ENCODE measurements at regions not wholly inside any gene's neighbourhood (a gene's known extent, or its start where the extent isn't known, plus 50 kb on each side); places are given as distances from the start of the nearest gene placed in this dataset.
A peak's percentile ranks its signal among the peaks of the same experiment; 100 is the strongest.

DNA sequence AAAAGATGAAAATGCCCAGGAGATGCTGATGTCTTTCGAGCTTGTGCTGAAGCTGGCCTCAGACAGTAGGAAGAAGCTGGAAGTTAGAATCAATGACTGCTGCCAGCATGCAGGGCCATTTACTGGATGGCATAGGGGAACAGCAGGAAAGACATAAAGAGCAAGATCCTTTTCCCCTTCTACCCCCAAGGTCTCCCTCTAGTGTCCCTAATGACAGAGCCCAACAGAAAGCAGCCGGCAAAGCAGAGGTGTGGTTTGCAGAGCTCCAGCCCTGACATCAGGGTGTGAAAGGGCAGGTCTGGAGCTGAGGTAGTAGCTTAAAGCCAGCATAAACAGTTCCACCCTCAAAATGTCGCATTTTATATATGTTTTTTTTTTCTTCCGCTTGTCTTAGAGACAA, 1560.7 kb upstream of the TMEM132C start:
- Histone ChIP-seq H3K9me3 (replicated peaks) (no peaks in the 10 kb centered on the region), H3K4me1 (no peaks in the 10 kb centered on the region), H3K36me3 (no peaks in the 10 kb centered on the region), H3K27me3 (no peaks in the 10 kb centered on the region), H3K4me3 (no peak overlapping the region), H3K27ac (no peak overlapping the region)
- no peak for DNase-seq

GRCh38 chr12:126708492-126708896, 1558.5 kb upstream of the TMEM132C start:
- H3K4me1 ChIP-seq, result no peaks in the 10 kb centered on the region
- DNase-seq, result no peak
- no peaks in the 10 kb centered on the region for H3K36me3 ChIP-seq
- H3K4me3 ChIP-seq, result no peak overlapping the region
- no peaks in the 10 kb centered on the region for H3K27me3 ChIP-seq
- no peaks in the 10 kb centered on the region for H3K9me3 ChIP-seq (replicated peaks)
- no peak overlapping the region for H3K27ac ChIP-seq

- Histone ChIP-seq H3K27ac (no peak overlapping the region), H3K4me1 (no peaks in the 10 kb centered on the region), H3K36me3 (no peaks in the 10 kb centered on the region), H3K27me3 (no peaks in the 10 kb centered on the region), H3K9me3 (replicated peaks) (no peaks in the 10 kb centered on the region), H3K4me3 (no peak overlapping the region)
- DNase-seq, result no peak
Measured at GRCh38 chr12:126718365-126718764, 1548.6 kb upstream of the TMEM132C start.

- Histone ChIP-seq H3K27ac (no peak overlapping the region), H3K4me1 (no peaks in the 10 kb centered on the region), H3K9me3 (replicated peaks) (no peaks in the 10 kb centered on the region), H3K27me3 (no peaks in the 10 kb centered on the region), H3K4me3 (no peak overlapping the region), H3K36me3 (no peaks in the 10 kb centered on the region)
- no peak for DNase-seq
Measured at GRCh38 chr12:126719912-126720705, 1546.9 kb upstream of the TMEM132C start.

- Histone ChIP-seq H3K27ac (no peak overlapping the region), H3K4me1 (no peaks in the 10 kb centered on the region), H3K27me3 (no peaks in the 10 kb centered on the region), H3K9me3 (replicated peaks) (no peaks in the 10 kb centered on the region), H3K36me3 (no peaks in the 10 kb centered on the region), H3K4me3 (no peak overlapping the region)
- DNase-seq, result no peak
Measured at GRCh38 chr12:126726481-126727217, 1540.3 kb upstream of the TMEM132C start.

GRCh38 chr12:126727218-126728075, 1539.5 kb upstream of the TMEM132C start:
- Histone ChIP-seq H3K27me3 (no peaks in the 10 kb centered on the region), H3K4me3 (no peak overlapping the region), H3K27ac (no peak overlapping the region), H3K4me1 (no peaks in the 10 kb centered on the region), H3K36me3 (no peaks in the 10 kb centered on the region), H3K9me3 (replicated peaks) (no peaks in the 10 kb centered on the region)
- no peak for DNase-seq

- Histone ChIP-seq H3K36me3 (no peaks in the 10 kb centered on the region), H3K9me3 (replicated peaks) (no peaks in the 10 kb centered on the region), H3K4me3 (no peak overlapping the region), H3K4me1 (no peaks in the 10 kb centered on the region), H3K27me3 (no peaks in the 10 kb centered on the region), H3K27ac (no peak overlapping the region)
- no peak for DNase-seq
Measured at GRCh38 chr12:126734296-126734695, 1532.7 kb upstream of the TMEM132C start.

DNA sequence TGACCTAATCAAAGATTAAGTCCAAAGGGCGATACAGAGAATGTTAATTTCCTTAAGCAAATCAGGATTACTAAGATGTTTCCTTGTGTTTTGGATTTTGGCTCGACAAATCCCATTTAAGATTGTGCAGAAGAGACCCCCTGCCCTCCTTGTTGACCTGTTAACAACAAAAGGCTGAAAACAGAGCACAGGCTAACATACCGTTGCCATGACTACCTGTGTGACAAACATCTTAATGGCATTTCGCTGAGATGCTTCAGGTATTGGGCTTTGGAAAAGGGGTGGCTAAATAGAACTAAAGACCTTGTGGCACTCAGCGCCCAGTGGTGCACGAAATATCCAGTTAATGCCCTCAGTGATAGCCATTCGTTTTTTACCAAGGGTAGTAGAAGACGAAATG, 1532.3 kb upstream of the TMEM132C start:
- Histone ChIP-seq H3K4me3 (no peak overlapping the region), H3K27ac (no peak overlapping the region), H3K9me3 (replicated peaks) (no peaks in the 10 kb centered on the region), H3K4me1 (no peaks in the 10 kb centered on the region), H3K27me3 (no peaks in the 10 kb centered on the region), H3K36me3 (no peaks in the 10 kb centered on the region)
- no peak for DNase-seq

GRCh38 chr12:126741536-126742240, 1525.3 kb upstream of the TMEM132C start:
- Histone ChIP-seq H3K9me3 (replicated peaks) (no peaks in the 10 kb centered on the region), H3K27me3 (no peaks in the 10 kb centered on the region), H3K36me3 (no peaks in the 10 kb centered on the region), H3K4me1 (peaks cover 5% of the 10 kb centered on the region; the same call in 1 of the 2 replicates), H3K4me3 (no peak overlapping the region), H3K27ac (no peak overlapping the region)
- no peak for DNase-seq

GRCh38 chr12:126742241-126742641, 1524.7 kb upstream of the TMEM132C start:
- H3K4me3 ChIP-seq, result no peak overlapping the region
- no peaks in the 10 kb centered on the region for H3K27me3 ChIP-seq
- H3K36me3 ChIP-seq, result no peaks in the 10 kb centered on the region
- H3K9me3 ChIP-seq (replicated peaks), result no peaks in the 10 kb centered on the region
- no peak for DNase-seq
- H3K4me1 ChIP-seq, result peaks cover 5% of the 10 kb centered on the region; the same call in 1 of the 2 replicates
- no peak overlapping the region for H3K27ac ChIP-seq

DNA sequence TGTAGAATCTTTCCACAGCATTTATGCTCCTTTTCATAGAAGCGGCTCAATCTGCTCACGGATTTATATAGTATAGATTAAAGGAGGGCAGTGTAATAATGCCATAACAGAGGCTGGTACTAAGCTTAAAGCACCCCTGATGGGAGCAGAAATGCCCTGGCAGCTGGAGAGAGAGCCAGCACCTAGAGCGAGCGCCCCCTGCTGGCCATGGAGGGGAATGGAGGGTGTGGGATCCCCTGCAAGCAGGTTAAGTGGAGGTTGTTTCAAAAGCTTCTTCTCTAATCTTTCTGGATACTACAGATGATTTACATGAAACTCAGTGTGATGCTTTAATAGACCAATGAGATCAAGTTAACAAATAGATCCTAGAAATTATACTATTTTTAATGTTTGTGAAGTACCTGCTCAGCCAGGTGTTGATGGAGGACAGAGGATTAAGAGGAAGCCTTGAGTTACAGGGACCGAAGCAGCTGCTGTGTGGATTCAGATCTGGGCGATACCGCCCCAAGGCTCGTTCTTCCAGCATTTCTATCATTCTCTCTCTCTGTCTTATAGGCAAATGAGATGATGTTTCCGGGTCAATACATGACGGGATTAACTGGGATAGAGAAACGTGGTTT, 1519.3 kb upstream of the TMEM132C start:
- peaks cover 5% of the 10 kb centered on the region; the same call in 1 of the 2 replicates for H3K4me1 ChIP-seq
- no peak overlapping the region for H3K4me3 ChIP-seq
- no peaks in the 10 kb centered on the region for H3K27me3 ChIP-seq
- H3K9me3 ChIP-seq (replicated peaks), result no peaks in the 10 kb centered on the region
- peak; percentile 34 to 68 for DNase-seq
- H3K36me3 ChIP-seq, result no peaks in the 10 kb centered on the region
- no peak overlapping the region for H3K27ac ChIP-seq

DNA sequence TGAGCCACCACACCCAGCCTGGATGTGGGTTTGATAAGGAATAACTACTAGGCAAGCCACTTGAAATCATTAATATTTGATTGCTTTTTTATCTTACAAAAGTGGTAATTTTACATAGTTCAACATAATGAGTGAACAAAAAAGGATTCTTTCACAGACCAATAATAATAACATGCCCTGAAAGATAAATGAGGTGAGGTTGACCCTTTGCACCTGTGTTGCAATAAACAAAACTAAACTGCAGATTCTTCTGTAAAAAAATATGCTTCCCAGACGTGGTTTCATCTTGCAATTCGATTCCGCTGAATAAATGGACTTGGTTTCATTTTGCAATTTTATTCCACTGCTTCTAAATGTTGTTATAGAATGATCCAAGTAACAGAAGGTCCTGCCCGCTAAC, 1514.9 kb upstream of the TMEM132C start:
- no peaks in the 10 kb centered on the region for H3K9me3 ChIP-seq (replicated peaks)
- H3K27ac ChIP-seq, result no peak overlapping the region
- no peak overlapping the region for H3K4me3 ChIP-seq
- H3K27me3 ChIP-seq, result no peaks in the 10 kb centered on the region
- H3K4me1 ChIP-seq, result no peaks in the 10 kb centered on the region
- no peaks in the 10 kb centered on the region for H3K36me3 ChIP-seq
- no peak for DNase-seq

- Histone ChIP-seq H3K4me3 (no peak overlapping the region), H3K4me1 (no peaks in the 10 kb centered on the region), H3K9me3 (replicated peaks) (no peaks in the 10 kb centered on the region), H3K27me3 (no peaks in the 10 kb centered on the region), H3K36me3 (no peaks in the 10 kb centered on the region), H3K27ac (no peak overlapping the region)
- no peak for DNase-seq
Measured at GRCh38 chr12:126757326-126757725, 1509.6 kb upstream of the TMEM132C start.

- Histone ChIP-seq H3K27ac (no peak overlapping the region), H3K27me3 (no peaks in the 10 kb centered on the region), H3K4me3 (no peak overlapping the region), H3K36me3 (no peaks in the 10 kb centered on the region), H3K4me1 (no peaks in the 10 kb centered on the region), H3K9me3 (replicated peaks) (no peaks in the 10 kb centered on the region)
- no peak for DNase-seq
Measured at GRCh38 chr12:126760092-126760491, 1506.9 kb upstream of the TMEM132C start.

All from SJCRH30 (cell line).